HG03571 (cell line): ENCODE measurements at regions not wholly inside any gene's neighbourhood (a gene's known extent, or its start where the extent isn't known, plus 50 kb on each side); places are given as distances from the start of the nearest gene placed in this dataset.
"Not testable (repeated sequence)": the region's sequence is repeated elsewhere in the genome, so short reads cannot be mapped to it uniquely, and the experiment has no call there.

ENCODE experiments used
- ATAC-seq: cut with Tn5 transposase; IDR thresholded peaks from one replicate; pipeline ENCODE4 v1.9.1; 2021; ENCODE audit not compliant: unreplicated experiment

GRCh38 chrX:78822157-78822690 is 74.7 kb downstream of the LPAR4 start:
- no peak for ATAC-seq

GRCh38 chrX:78831523-78831922 is 84.0 kb downstream of the LPAR4 start:
- no peak for ATAC-seq

GRCh38 chrX:78838709-78839108 is 91.2 kb downstream of the LPAR4 start:
- ATAC-seq: no peak

GRCh38 chrX:78839711-78840110 is 92.2 kb downstream of the LPAR4 start:
- ATAC-seq: no peak

- ATAC-seq: not testable (repeated sequence)
Observed at GRCh38 chrX:78844218-78844617, 96.7 kb downstream of the LPAR4 start.

- ATAC-seq: not testable (repeated sequence)
Observed at GRCh38 chrX:78881248-78881647, 63.9 kb upstream of the P2RY10 start.

- peak; percentile 53 for ATAC-seq
Observed at GRCh38 chrX:78886550-78886949, 58.6 kb upstream of the P2RY10 start.
